CD4-positive, CD25-positive, alpha-beta regulatory T cell (primary cell): ENCODE measurements at regions not wholly inside any gene's neighbourhood (a gene's known extent, or its start where the extent isn't known, plus 50 kb on each side); places are given as distances from the start of the nearest gene placed in this dataset.
A peak's percentile ranks its signal among the peaks of the same experiment; 100 is the strongest.
"Not testable (repeated sequence)": the region's sequence is repeated elsewhere in the genome, so short reads cannot be mapped to it uniquely, and the experiment has no call there.

Source experiments
- ATAC-seq, 2 donors: fragments of 150-1000 bp; cut with Tn5 transposase; one replicate each; pipeline ENCODE4 v1.10.0; 2021; ENCODE audit warnings: low read depth in 2 of 2, moderate number of reproducible peaks in 2 of 2, moderate library complexity in 1 of 2
- DNase-seq, 3 donors: peaks; one replicate each; pipeline versions ENCODE4 v3.0.0 to v3.0.0-alpha.2; 2012 to 2022; ENCODE audit warnings: mixed read lengths in 1 of 3
- H3K27ac ChIP-seq: one replicate; pipeline ENCODE4 v1.7.0; 2013; ENCODE audit warnings: mild to moderate bottlenecking, low read length; ENCODE audit not compliant: insufficient read depth, poor library complexity, severe bottlenecking
- H3K27me3 ChIP-seq: one replicate; pipeline ENCODE4 v1.7.0; 2013; ENCODE audit warnings: low read length; ENCODE audit not compliant: control insufficient read depth, insufficient read depth
- H3K36me3 ChIP-seq: one replicate; pipeline ENCODE4 v1.7.0; 2013; ENCODE audit warnings: mild to moderate bottlenecking, low read length, moderate library complexity; ENCODE audit not compliant: control insufficient read depth, insufficient read depth
- H3K4me1 ChIP-seq: 2 replicates; pipeline ENCODE4 v1.7.0; 2013; ENCODE audit warnings: mild to moderate bottlenecking, low read length; ENCODE audit not compliant: insufficient read depth, control insufficient read depth, poor library complexity, severe bottlenecking
- H3K4me3 ChIP-seq: one replicate; pipeline ENCODE4 v1.7.0; 2013; ENCODE audit warnings: low read depth, mild to moderate bottlenecking, low read length, moderate library complexity
- H3K9me3 ChIP-seq, 2 experiments: 1 replicate in 1 of 2; 2 replicates in 1 of 2; pipeline ENCODE4 v1.7.0; 2013; ENCODE audit warnings: low read length in 2 of 2, mild to moderate bottlenecking in 1 of 2, moderate library complexity in 1 of 2; ENCODE audit not compliant: control insufficient read depth in 2 of 2
- H3K27ac Mint-ChIP-seq, 3 donors: one replicate each; pipeline ENCODE4 v1.8.0; 2020 to 2022; ENCODE audit warnings: mild to moderate bottlenecking in 3 of 3, mixed read lengths in 3 of 3, moderate library complexity in 2 of 3
- H3K27me3 Mint-ChIP-seq: one replicate; pipeline ENCODE4 v1.8.0; 2022; ENCODE audit warnings: mild to moderate bottlenecking, mixed read lengths
- H3K36me3 Mint-ChIP-seq: one replicate; pipeline ENCODE4 v1.8.0; 2020; ENCODE audit warnings: mixed read lengths
- H3K4me1 Mint-ChIP-seq, 4 donors: one replicate each; pipeline ENCODE4 v1.8.0; 2020 to 2022; ENCODE audit warnings: mixed read lengths in 4 of 4, mild to moderate bottlenecking in 1 of 4
- H3K4me3 Mint-ChIP-seq, 4 donors: one replicate each; pipeline ENCODE4 v1.8.0; 2020 to 2022; ENCODE audit warnings: mild to moderate bottlenecking in 4 of 4, mixed read lengths in 4 of 4, moderate library complexity in 3 of 4
- H3K9me3 Mint-ChIP-seq, 7 donors: one replicate each; pipeline ENCODE4 v1.8.0; 2020 to 2022; ENCODE audit warnings: mixed read lengths in 7 of 7, mild to moderate bottlenecking in 3 of 7, moderate library complexity in 2 of 7

- not testable (repeated sequence) for H3K4me1 Mint-ChIP-seq, H3K36me3 Mint-ChIP-seq, DNase-seq, ATAC-seq, H3K27me3 ChIP-seq, H3K4me3 ChIP-seq, H3K36me3 ChIP-seq, H3K4me1 ChIP-seq, H3K27ac Mint-ChIP-seq, H3K27me3 Mint-ChIP-seq, H3K9me3 Mint-ChIP-seq, H3K9me3 ChIP-seq, H3K27ac ChIP-seq
- H3K4me3 Mint-ChIP-seq = peak overlapping the region in 3 of 4 donors; percentile 58 to 79 (median 76)
Measured at GRCh38 chr2:90322982-90323381, 1631.5 kb downstream of the RPIA start.

GRCh38 chr2:90323612-90324558, 1632.4 kb downstream of the RPIA start:
- not testable (repeated sequence) for H3K36me3 Mint-ChIP-seq, H3K36me3 ChIP-seq, H3K27ac Mint-ChIP-seq, H3K4me1 ChIP-seq, H3K9me3 ChIP-seq, H3K4me1 Mint-ChIP-seq, ATAC-seq, H3K9me3 Mint-ChIP-seq, H3K27ac ChIP-seq, H3K27me3 ChIP-seq, H3K4me3 ChIP-seq, H3K27me3 Mint-ChIP-seq
- peak overlapping the region in 2 of 4 donors; percentile 21 to 59 for H3K4me3 Mint-ChIP-seq
- peak in 1 of 3 donors; percentile 4 for DNase-seq

DNA sequence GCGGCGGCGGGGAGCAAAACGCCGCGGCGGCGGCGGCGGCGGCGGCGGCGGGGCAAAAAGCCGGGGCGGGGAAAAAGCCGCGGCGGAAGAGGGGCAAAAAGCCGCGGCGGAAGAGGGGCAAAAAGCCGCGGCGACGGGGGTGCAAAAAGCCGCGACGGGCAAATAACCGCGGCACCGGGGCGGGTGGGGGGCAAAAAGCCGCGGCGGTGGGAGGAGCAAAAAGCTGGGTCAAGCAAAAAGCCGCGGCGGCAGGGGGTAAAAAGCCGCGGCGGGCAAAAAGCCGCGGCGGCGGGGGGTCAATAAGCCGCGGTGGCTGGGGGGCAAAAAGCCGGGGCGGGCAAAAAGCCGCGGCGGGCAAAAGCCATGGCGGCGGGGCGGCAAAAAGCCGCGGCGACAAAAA, 1633.2 kb downstream of the RPIA start:
- not testable (repeated sequence) for H3K27ac Mint-ChIP-seq, H3K36me3 Mint-ChIP-seq, H3K9me3 Mint-ChIP-seq, H3K27ac ChIP-seq, H3K4me1 ChIP-seq, H3K4me1 Mint-ChIP-seq, H3K36me3 ChIP-seq, H3K4me3 ChIP-seq, H3K9me3 ChIP-seq, ATAC-seq, H3K4me3 Mint-ChIP-seq, H3K27me3 ChIP-seq, H3K27me3 Mint-ChIP-seq
- peak in 1 of 3 donors; percentile 1 for DNase-seq

DNA sequence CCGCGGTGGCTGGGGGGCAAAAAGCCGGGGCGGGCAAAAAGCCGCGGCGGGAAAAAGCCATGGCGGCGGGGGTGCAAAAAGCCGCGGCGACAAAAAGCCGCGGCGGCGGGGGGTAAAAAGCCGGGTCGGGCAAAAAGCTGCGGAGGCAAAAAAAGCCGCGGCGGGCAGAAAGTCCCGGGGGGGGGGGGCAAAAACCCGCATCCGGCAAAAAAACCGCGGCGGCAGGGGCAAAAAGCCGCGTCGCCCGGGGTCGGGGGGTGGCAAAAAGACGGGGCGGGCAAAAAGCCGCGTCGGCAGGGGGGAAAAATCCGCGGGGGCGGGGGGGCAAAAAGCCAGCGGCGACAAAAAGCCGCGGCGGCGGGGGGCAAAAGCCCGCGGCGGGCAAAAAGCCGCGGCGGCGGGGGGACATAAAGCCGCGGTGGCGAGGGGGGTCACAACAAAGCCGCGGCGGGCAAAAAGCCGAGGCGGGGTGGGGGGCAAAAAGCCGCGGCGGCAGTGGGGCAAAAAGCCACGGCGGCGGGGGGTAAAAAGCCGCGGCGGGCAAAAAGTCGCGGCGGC, 1634.4 kb downstream of the RPIA start:
- H3K27ac ChIP-seq, H3K9me3 ChIP-seq, H3K4me1 ChIP-seq, H3K9me3 Mint-ChIP-seq, H3K27me3 ChIP-seq, H3K36me3 Mint-ChIP-seq, H3K27me3 Mint-ChIP-seq, H3K4me3 Mint-ChIP-seq, H3K4me1 Mint-ChIP-seq, H3K4me3 ChIP-seq, ATAC-seq, H3K36me3 ChIP-seq, DNase-seq, H3K27ac Mint-ChIP-seq: not testable (repeated sequence)

GRCh38 chr2:90355546-90355945, 1664.1 kb downstream of the RPIA start:
- H3K27me3 ChIP-seq, H3K36me3 Mint-ChIP-seq, H3K27me3 Mint-ChIP-seq, H3K9me3 ChIP-seq, H3K36me3 ChIP-seq, ATAC-seq, H3K4me3 ChIP-seq, H3K9me3 Mint-ChIP-seq, H3K4me1 Mint-ChIP-seq, H3K27ac Mint-ChIP-seq, DNase-seq, H3K4me1 ChIP-seq, H3K27ac ChIP-seq, H3K4me3 Mint-ChIP-seq: not testable (repeated sequence)

GRCh38 chr2:90359344-90359743, 1667.9 kb downstream of the RPIA start:
- H3K4me1 Mint-ChIP-seq, H3K4me1 ChIP-seq, H3K4me3 ChIP-seq, H3K36me3 Mint-ChIP-seq, H3K27ac Mint-ChIP-seq, ATAC-seq, DNase-seq, H3K27ac ChIP-seq, H3K27me3 ChIP-seq, H3K9me3 Mint-ChIP-seq, H3K4me3 Mint-ChIP-seq, H3K9me3 ChIP-seq, H3K36me3 ChIP-seq, H3K27me3 Mint-ChIP-seq: not testable (repeated sequence)

DNA sequence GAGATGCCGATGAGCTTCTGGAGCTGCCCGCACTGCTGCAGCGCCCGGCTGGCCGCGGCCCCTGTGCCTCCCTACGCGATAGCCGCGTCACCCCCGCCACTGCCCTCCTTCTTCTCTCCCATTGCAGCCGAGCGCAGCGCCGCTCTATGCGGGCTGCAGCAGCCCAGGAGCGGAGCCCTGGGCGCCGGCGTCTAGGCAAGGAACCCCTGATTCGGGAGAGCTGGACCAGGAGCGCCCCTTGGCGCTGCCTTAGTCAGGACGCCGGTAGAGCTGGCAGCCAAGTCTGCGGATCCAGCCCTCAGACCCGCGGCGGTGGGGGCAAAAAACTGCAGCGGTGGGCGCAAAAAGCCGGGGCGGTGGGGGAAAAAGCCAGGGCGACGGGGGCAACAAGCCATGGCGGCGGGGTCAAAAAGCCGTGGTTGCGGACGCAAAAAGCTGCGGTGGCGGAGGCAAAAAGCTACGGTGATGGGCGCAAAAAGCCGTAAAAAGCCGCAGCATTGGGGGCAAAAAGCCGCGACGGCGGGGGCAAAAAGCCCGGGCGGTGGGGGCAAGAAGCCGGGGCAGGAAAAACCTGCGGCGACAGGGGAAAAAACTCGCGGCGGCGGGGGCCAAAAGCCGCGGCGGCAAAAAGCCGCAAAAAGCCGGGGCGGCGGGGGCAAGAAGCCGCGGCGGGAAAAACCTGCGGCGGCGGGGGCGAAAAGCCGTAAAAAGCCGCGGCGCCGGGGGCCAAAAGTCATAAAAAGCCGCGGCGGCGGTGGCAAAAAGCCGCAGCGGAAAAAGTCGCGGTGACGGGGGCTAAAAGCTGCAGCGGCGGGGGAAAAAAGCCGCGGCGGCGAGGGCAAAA, 1668.6 kb downstream of the RPIA start:
- not testable (repeated sequence) for H3K9me3 Mint-ChIP-seq, H3K4me1 Mint-ChIP-seq, H3K4me3 Mint-ChIP-seq, H3K36me3 Mint-ChIP-seq, H3K27me3 Mint-ChIP-seq, H3K36me3 ChIP-seq, H3K27ac Mint-ChIP-seq, H3K27ac ChIP-seq, H3K4me1 ChIP-seq, DNase-seq, H3K27me3 ChIP-seq, H3K4me3 ChIP-seq, ATAC-seq, H3K9me3 ChIP-seq
